Cardiac fibroblast (primary cell): ENCODE measurements at regions not wholly inside any gene's neighbourhood (a gene's known extent, or its start where the extent isn't known, plus 50 kb on each side); places are given as distances from the start of the nearest gene placed in this dataset.
A peak's percentile ranks its signal among the peaks of the same experiment; 100 is the strongest.

Source experiments
- DNase-seq, 2 donors: peaks; one replicate each; pipeline versions ENCODE4 v3.0.0 to v3.0.0-alpha.2; 2010; ENCODE audit warnings: low read depth in 2 of 2
- H3K4me3 ChIP-seq, 2 donors: replicated peaks in 1 of 2; 1 replicate in 1 of 2; 2 replicates in 1 of 2; pipeline ENCODE4 v1.5.1; 2011; ENCODE audit warnings: low read depth in 2 of 2, low read length in 2 of 2, mild to moderate bottlenecking in 2 of 2, moderate library complexity in 1 of 2
- CTCF ChIP-seq: IDR thresholded peaks from one replicate; pipeline ENCODE4 v1.5.1; 2011; ENCODE audit warnings: low read depth, mild to moderate bottlenecking, low read length, inconsistent platforms

GRCh38 chr5:66416698-66417097, 179.5 kb upstream of the MAST4 start:
- TF ChIP-seq CTCF = no peak
- H3K4me3 ChIP-seq = no peak overlapping the region
- no peak for DNase-seq

- peak; percentile 38 to 51 for DNase-seq
- no peak for TF ChIP-seq CTCF
- H3K4me3 ChIP-seq = no peak overlapping the region
These were observed 178.4 kb upstream of the MAST4 start for GRCh38 chr5:66417781-66418180.

- DNase-seq = no peak
- no peak for TF ChIP-seq CTCF
- H3K4me3 ChIP-seq = no peak overlapping the region
These were observed 172.7 kb upstream of the MAST4 start for GRCh38 chr5:66423484-66423883.

- H3K4me3 ChIP-seq = no peak overlapping the region
- no peak for TF ChIP-seq CTCF
- DNase-seq = no peak
These were observed 170.4 kb upstream of the MAST4 start for GRCh38 chr5:66425842-66426241.

GRCh38 chr5:66426259-66427138, 169.7 kb upstream of the MAST4 start:
- no peak for TF ChIP-seq CTCF
- DNase-seq = no peak
- no peak overlapping the region for H3K4me3 ChIP-seq

- no peak for TF ChIP-seq CTCF
- H3K4me3 ChIP-seq = no peak overlapping the region
- no peak for DNase-seq
These were observed 169.1 kb upstream of the MAST4 start for GRCh38 chr5:66427139-66427442.

GRCh38 chr5:66436721-66437120, 159.5 kb upstream of the MAST4 start:
- no peak for DNase-seq
- TF ChIP-seq CTCF = peak; percentile 38
- H3K4me3 ChIP-seq = no peak overlapping the region
